GM23338 (cell line): ENCODE measurements at regions not wholly inside any gene's neighbourhood (a gene's known extent, or its start where the extent isn't known, plus 50 kb on each side); places are given as distances from the start of the nearest gene placed in this dataset.
"Not testable (repeated sequence)": the region's sequence is repeated elsewhere in the genome, so short reads cannot be mapped to it uniquely, and the experiment has no call there.

Experiments
- ATAC-seq: fragments of 200-7000 bp; cut with Tn5 transposase; 3 replicates; pipeline ENCODE4 v1.9.1; 2020
- DNase-seq: peaks from one replicate; pipeline ENCODE4 v3.0.0-alpha.2; 2015; ENCODE audit warnings: low spot score
- H2AFZ ChIP-seq: fragments of 200-600 bp; sonication (generic); 2 replicates; pipeline ENCODE4 v1.8.0; 2016; ENCODE audit warnings: antibody characterized with exemption, mild to moderate bottlenecking, moderate library complexity
- H3F3A ChIP-seq: fragments of 200-600 bp; sonication (generic); replicated peaks from 2 replicates; pipeline ENCODE4 v1.8.0; 2017; ENCODE audit warnings: antibody characterized with exemption, mixed run types, low read depth
- H3K27ac ChIP-seq: fragments of 200-600 bp; sonication (generic); 2 replicates; pipeline ENCODE4 v1.6.1; 2016; ENCODE audit warnings: low read depth
- H3K27me3 ChIP-seq: fragments of 200-600 bp; sonication (generic); 2 replicates; pipeline ENCODE4 v1.8.0; 2016; ENCODE audit warnings: mild to moderate bottlenecking, mixed run types, moderate library complexity; ENCODE audit not compliant: insufficient read depth
- H3K36me3 ChIP-seq: fragments of 200-600 bp; sonication (generic); 2 replicates; pipeline ENCODE4 v1.8.0; 2016; ENCODE audit warnings: mild to moderate bottlenecking; ENCODE audit not compliant: insufficient read depth
- H3K4me1 ChIP-seq: fragments of 200-600 bp; sonication (generic); 2 replicates; pipeline ENCODE4 v1.8.0; 2016; ENCODE audit warnings: mild to moderate bottlenecking, moderate library complexity; ENCODE audit not compliant: insufficient read depth
- H3K4me2 ChIP-seq: fragments of 200-600 bp; sonication (generic); 2 replicates; pipeline ENCODE4 v1.7.1; 2017; ENCODE audit warnings: mixed run types
- H3K4me3 ChIP-seq: fragments of 200-600 bp; sonication (generic); 2 replicates; pipeline ENCODE4 v1.6.1; 2016; ENCODE audit warnings: mixed run types
- H3K79me2 ChIP-seq: fragments of 200-600 bp; sonication (generic); replicated peaks from 2 replicates; pipeline ENCODE4 v1.8.0; 2017; ENCODE audit warnings: mild to moderate bottlenecking; ENCODE audit not compliant: insufficient read depth
- H3K9me2 ChIP-seq: fragments of 200-600 bp; sonication (generic); 2 replicates; pipeline ENCODE4 v1.8.0; 2017; ENCODE audit not compliant: insufficient read depth
- H4K20me1 ChIP-seq: fragments of 200-600 bp; sonication (generic); replicated peaks from 2 replicates; pipeline ENCODE4 v1.8.0; 2017; ENCODE audit warnings: mild to moderate bottlenecking; ENCODE audit not compliant: insufficient read depth
- H3K27ac Mint-ChIP-seq: 2 replicates; pipeline ENCODE4 v1.8.0; 2020; ENCODE audit warnings: inconsistent platforms, mild to moderate bottlenecking, moderate library complexity, mixed read lengths
- H3K27me3 Mint-ChIP-seq: 3 replicates; pipeline ENCODE4 v1.8.0; 2022; ENCODE audit warnings: low read depth, mild to moderate bottlenecking, moderate library complexity, mixed read lengths, inconsistent platforms; ENCODE audit not compliant: insufficient read depth, poor library complexity
- H3K36me3 Mint-ChIP-seq: 3 replicates; pipeline ENCODE4 v1.8.0; 2021; ENCODE audit warnings: low read depth, mild to moderate bottlenecking, inconsistent platforms, moderate library complexity, mixed read lengths
- H3K4me1 Mint-ChIP-seq: 3 replicates; pipeline ENCODE4 v1.8.0; 2020; ENCODE audit warnings: mild to moderate bottlenecking, inconsistent platforms, mixed read lengths
- H3K4me3 Mint-ChIP-seq: 3 replicates; pipeline ENCODE4 v1.8.0; 2021; ENCODE audit warnings: moderate library complexity, mild to moderate bottlenecking, inconsistent platforms, mixed read lengths
- H3K9me3 Mint-ChIP-seq: 3 replicates; pipeline ENCODE4 v1.8.0; 2020; ENCODE audit warnings: moderate library complexity, mild to moderate bottlenecking, inconsistent platforms, mixed read lengths
- CREB1 ChIP-seq: fragments of 250-450 bp; sonication (Bioruptor Pico); IDR thresholded peaks from 2 replicates; pipeline ENCODE4 v1.5.0; 2020; ENCODE audit warnings: low read depth, mild to moderate bottlenecking, moderate library complexity
- EZH2 ChIP-seq: fragments of 200-600 bp; sonication (generic); IDR thresholded peaks from one replicate; pipeline ENCODE4 v1.8.0; 2017; ENCODE audit warnings: antibody characterized with exemption, mild to moderate bottlenecking, low read depth; ENCODE audit not compliant: unreplicated experiment
- EZH2phosphoT487 ChIP-seq: fragments of 200-600 bp; sonication (generic); IDR thresholded peaks from one replicate; pipeline ENCODE4 v1.8.1; 2018; ENCODE audit warnings: antibody characterized with exemption; ENCODE audit not compliant: unreplicated experiment
- JUNB ChIP-seq: IDR thresholded peaks from one replicate; pipeline ENCODE4 v1.6.1; 2016; ENCODE audit warnings: antibody characterized with exemption; ENCODE audit not compliant: unreplicated experiment
- NANOG ChIP-seq: IDR thresholded peaks from 2 replicates; pipeline ENCODE4 v1.6.1; 2016; ENCODE audit warnings: antibody characterized with exemption, borderline replicate concordance
- POLR2AphosphoS5 ChIP-seq: IDR thresholded peaks from 2 replicates; pipeline ENCODE4 v1.6.1; 2016; ENCODE audit warnings: antibody characterized with exemption, low read depth
- STAT1 ChIP-seq: IDR thresholded peaks from one replicate; pipeline ENCODE4 v1.6.1; 2016; ENCODE audit warnings: antibody characterized with exemption; ENCODE audit not compliant: unreplicated experiment
- ZNF114 ChIP-seq: fragments of 250-450 bp; sonication (Bioruptor Pico); IDR thresholded peaks from 2 replicates; pipeline ENCODE4 v1.5.0; 2020; ENCODE audit warnings: mild to moderate bottlenecking, moderate library complexity
- ZNF331 ChIP-seq: fragments of 250-450 bp; sonication (Bioruptor Pico); IDR thresholded peaks from 2 replicates; pipeline ENCODE4 v1.5.0; 2020; ENCODE audit warnings: low read depth, mild to moderate bottlenecking, moderate library complexity
- TF ChIP-seq, protein P1 (sequence below): IDR thresholded peaks from 2 replicates; pipeline ENCODE4 v1.6.1; 2016; ENCODE audit warnings: antibody characterized with exemption
- TF ChIP-seq, protein P2 (sequence below): IDR thresholded peaks from one replicate; pipeline ENCODE4 v1.6.1; 2018; ENCODE audit warnings: antibody characterized with exemption; ENCODE audit not compliant: unreplicated experiment
- TF ChIP-seq, protein P3 (sequence below), 2 experiments: fragments of 200-600 bp in 1 of 2; sonication (generic) in 1 of 2; conservative IDR thresholded peaks; 2 replicates each; pipeline versions ENCODE4 v1.5.1 to v1.6.1; 2016 to 2017; ENCODE audit warnings: antibody characterized with exemption in 2 of 2, low read depth in 2 of 2, mild to moderate bottlenecking in 2 of 2, moderate library complexity in 1 of 2

DNA sequence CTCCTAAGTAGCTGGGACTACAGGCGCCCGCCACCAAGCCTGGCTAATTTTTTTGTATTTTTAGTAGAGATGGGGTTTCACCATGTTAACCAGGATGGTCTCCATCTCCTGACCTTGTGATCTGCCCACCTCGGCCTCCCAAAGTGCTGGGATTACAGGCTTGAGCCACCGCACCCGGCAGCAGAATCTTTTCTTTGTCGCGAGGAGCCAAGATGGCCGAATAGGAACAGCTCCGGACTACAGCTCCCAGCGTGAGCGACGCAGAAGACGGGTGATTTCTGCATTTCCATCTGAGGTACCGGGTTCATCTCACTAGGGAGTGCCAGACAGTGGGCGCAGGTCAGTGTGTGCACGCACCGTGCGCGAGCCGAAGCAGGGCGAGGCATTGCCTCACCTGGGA lies 112.3 kb upstream of the ITGA6 start:
- H3K4me3 ChIP-seq, ATAC-seq, DNase-seq, H3K27me3 Mint-ChIP-seq, H4K20me1 ChIP-seq, H3K4me1 ChIP-seq, H3K4me2 ChIP-seq, H3K36me3 Mint-ChIP-seq, H2AFZ ChIP-seq, H3K4me1 Mint-ChIP-seq, H3K27ac ChIP-seq, H3K27me3 ChIP-seq, H3K79me2 ChIP-seq, H3K4me3 Mint-ChIP-seq, H3F3A ChIP-seq, H3K36me3 ChIP-seq, H3K27ac Mint-ChIP-seq, H3K9me2 ChIP-seq, H3K9me3 Mint-ChIP-seq: not testable (repeated sequence)

DNA sequence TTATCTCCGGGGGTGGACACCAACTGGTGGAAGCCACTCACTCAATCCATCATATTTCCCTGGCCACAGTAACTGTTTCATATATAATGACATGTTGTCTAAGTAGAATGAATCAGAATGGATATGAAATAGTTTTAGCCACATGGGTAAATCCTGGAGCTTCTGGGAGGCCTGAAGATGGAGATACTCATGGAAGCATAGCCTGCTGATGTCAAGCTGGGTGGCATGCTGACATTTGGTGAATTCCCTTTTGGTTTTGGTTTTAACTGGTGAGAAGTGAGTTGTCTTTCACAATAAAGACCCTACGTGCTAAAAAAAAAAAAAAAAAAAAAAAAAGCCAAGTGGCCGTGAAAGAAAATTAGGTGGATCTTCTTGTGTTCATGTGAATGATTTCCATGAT lies 105.3 kb upstream of the ITGA6 start:
- Histone ChIP-seq H3K9me2 (peaks cover 17% of the 10 kb centered on the region; the same call in 1 of the 2 replicates), H3K4me3 (no peak overlapping the region)
- DNase-seq: no peak
- TF ChIP-seq POLR2AphosphoS5: no peak
- no peak for TF ChIP-seq JUNB
- no peak for TF ChIP-seq STAT1
- no peak for TF ChIP-seq ZNF114 (CRISPR knock-in tag)
- TF ChIP-seq, protein P1, sequence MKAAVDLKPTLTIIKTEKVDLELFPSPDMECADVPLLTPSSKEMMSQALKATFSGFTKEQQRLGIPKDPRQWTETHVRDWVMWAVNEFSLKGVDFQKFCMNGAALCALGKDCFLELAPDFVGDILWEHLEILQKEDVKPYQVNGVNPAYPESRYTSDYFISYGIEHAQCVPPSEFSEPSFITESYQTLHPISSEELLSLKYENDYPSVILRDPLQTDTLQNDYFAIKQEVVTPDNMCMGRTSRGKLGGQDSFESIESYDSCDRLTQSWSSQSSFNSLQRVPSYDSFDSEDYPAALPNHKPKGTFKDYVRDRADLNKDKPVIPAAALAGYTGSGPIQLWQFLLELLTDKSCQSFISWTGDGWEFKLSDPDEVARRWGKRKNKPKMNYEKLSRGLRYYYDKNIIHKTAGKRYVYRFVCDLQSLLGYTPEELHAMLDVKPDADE: no peak
- TF ChIP-seq ZNF331 (CRISPR knock-in tag): no peak
- TF ChIP-seq NANOG: no peak
- TF ChIP-seq, protein P2, sequence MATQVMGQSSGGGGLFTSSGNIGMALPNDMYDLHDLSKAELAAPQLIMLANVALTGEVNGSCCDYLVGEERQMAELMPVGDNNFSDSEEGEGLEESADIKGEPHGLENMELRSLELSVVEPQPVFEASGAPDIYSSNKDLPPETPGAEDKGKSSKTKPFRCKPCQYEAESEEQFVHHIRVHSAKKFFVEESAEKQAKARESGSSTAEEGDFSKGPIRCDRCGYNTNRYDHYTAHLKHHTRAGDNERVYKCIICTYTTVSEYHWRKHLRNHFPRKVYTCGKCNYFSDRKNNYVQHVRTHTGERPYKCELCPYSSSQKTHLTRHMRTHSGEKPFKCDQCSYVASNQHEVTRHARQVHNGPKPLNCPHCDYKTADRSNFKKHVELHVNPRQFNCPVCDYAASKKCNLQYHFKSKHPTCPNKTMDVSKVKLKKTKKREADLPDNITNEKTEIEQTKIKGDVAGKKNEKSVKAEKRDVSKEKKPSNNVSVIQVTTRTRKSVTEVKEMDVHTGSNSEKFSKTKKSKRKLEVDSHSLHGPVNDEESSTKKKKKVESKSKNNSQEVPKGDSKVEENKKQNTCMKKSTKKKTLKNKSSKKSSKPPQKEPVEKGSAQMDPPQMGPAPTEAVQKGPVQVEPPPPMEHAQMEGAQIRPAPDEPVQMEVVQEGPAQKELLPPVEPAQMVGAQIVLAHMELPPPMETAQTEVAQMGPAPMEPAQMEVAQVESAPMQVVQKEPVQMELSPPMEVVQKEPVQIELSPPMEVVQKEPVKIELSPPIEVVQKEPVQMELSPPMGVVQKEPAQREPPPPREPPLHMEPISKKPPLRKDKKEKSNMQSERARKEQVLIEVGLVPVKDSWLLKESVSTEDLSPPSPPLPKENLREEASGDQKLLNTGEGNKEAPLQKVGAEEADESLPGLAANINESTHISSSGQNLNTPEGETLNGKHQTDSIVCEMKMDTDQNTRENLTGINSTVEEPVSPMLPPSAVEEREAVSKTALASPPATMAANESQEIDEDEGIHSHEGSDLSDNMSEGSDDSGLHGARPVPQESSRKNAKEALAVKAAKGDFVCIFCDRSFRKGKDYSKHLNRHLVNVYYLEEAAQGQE: no peak
- no peak for TF ChIP-seq CREB1 (CRISPR knock-in tag)
- no peak for TF ChIP-seq EZH2
- TF ChIP-seq, protein P3, sequence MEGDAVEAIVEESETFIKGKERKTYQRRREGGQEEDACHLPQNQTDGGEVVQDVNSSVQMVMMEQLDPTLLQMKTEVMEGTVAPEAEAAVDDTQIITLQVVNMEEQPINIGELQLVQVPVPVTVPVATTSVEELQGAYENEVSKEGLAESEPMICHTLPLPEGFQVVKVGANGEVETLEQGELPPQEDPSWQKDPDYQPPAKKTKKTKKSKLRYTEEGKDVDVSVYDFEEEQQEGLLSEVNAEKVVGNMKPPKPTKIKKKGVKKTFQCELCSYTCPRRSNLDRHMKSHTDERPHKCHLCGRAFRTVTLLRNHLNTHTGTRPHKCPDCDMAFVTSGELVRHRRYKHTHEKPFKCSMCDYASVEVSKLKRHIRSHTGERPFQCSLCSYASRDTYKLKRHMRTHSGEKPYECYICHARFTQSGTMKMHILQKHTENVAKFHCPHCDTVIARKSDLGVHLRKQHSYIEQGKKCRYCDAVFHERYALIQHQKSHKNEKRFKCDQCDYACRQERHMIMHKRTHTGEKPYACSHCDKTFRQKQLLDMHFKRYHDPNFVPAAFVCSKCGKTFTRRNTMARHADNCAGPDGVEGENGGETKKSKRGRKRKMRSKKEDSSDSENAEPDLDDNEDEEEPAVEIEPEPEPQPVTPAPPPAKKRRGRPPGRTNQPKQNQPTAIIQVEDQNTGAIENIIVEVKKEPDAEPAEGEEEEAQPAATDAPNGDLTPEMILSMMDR (conservative IDR thresholded peaks at IDR 0.05; ENCODE audit: low read depth in 2 of 2): no peak
- no peak for TF ChIP-seq EZH2phosphoT487

More for the DNA sequence above, 105.3 kb upstream of the ITGA6 start:
- Histone ChIP-seq H3K79me2 (no peaks in the 10 kb centered on the region), H3K4me2 (no peak overlapping the region), H3K36me3 (no peaks in the 10 kb centered on the region), H2AFZ (no peak overlapping the region), H3F3A (no peaks in the 10 kb centered on the region), H3K27ac (no peak overlapping the region), H3K27me3 (no peaks in the 10 kb centered on the region), H4K20me1 (no peaks in the 10 kb centered on the region), H3K4me1 (no peaks in the 10 kb centered on the region)
- Mint-ChIP-seq H3K9me3 (peaks cover 4% of the 10 kb centered on the region; the same call in 2 of the 3 replicates), H3K4me1 (no peaks in the 10 kb centered on the region; the same call in 2 of the 3 replicates), H3K27ac (no peak overlapping the region), H3K27me3 (peaks cover 10% of the 10 kb centered on the region), H3K36me3 (peaks cover 7% of the 10 kb centered on the region; the same call in 2 of the 3 replicates), H3K4me3 (no peak overlapping the region)
- no peak for ATAC-seq
